Muscle of leg (tissue), 3 donors: ENCODE measurements at regions not wholly inside any gene's neighbourhood (a gene's known extent, or its start where the extent isn't known, plus 50 kb on each side); places are given as distances from the start of the nearest gene placed in this dataset.

ENCODE experiments used
- DNase-seq: peaks from one replicate; pipeline ENCODE4 v3.0.0; 2013
- H3K27ac ChIP-seq: one replicate; pipeline ENCODE4 v1.5.1; 2013; ENCODE audit warnings: mild to moderate bottlenecking, low read length, control low read depth
- H3K27me3 ChIP-seq: one replicate; pipeline ENCODE4 v1.6.1; 2013; ENCODE audit warnings: low read length; ENCODE audit not compliant: control insufficient read depth, insufficient read depth
- H3K36me3 ChIP-seq: one replicate; pipeline ENCODE4 v1.6.1; 2013; ENCODE audit warnings: low read length; ENCODE audit not compliant: control insufficient read depth, insufficient read depth
- H3K4me1 ChIP-seq: one replicate; pipeline ENCODE4 v1.6.1; 2013; ENCODE audit warnings: low read length; ENCODE audit not compliant: control insufficient read depth, insufficient read depth
- H3K4me3 ChIP-seq: one replicate; pipeline ENCODE4 v1.5.1; 2013; ENCODE audit warnings: low read length, control low read depth
- H3K9me3 ChIP-seq: replicated peaks from 2 replicates; pipeline ENCODE4 v1.6.1; 2013; ENCODE audit warnings: low read depth, low read length; ENCODE audit not compliant: control insufficient read depth
- WGBS: methylation state at CpG from one replicate; pipeline ENCODE4 v1.1.5; 2013; ENCODE audit warnings: missing lambda C conversion rate; ENCODE audit not compliant: insufficient coverage; 5-methylcytosine and 5-hydroxymethylcytosine counted together

- no peaks in the 10 kb centered on the region for H3K36me3 ChIP-seq
- WGBS, result 90% methylated on average over 5 of the region's 6 CpGs
These were observed 479.4 kb downstream of the IRS2 start for GRCh38 chr13:109307027-109307426.

GRCh38 chr13:109301726-109302125, 484.7 kb downstream of the IRS2 start:
- no peak overlapping the region for H3K27ac ChIP-seq
- H3K36me3 ChIP-seq, result no peaks in the 10 kb centered on the region
- no peaks in the 10 kb centered on the region for H3K27me3 ChIP-seq
- H3K4me1 ChIP-seq, result no peaks in the 10 kb centered on the region
- DNase-seq, result no peak
- H3K9me3 ChIP-seq, result no peaks in the 10 kb centered on the region
- 39% methylated on average over 5 of the region's 5 CpGs for WGBS
- H3K4me3 ChIP-seq, result no peak overlapping the region

More at GRCh38 chr13:109307027-109307426, 479.4 kb downstream of the IRS2 start:
- DNase-seq, result no peak
- no peaks in the 10 kb centered on the region for H3K4me1 ChIP-seq
- H3K27ac ChIP-seq, result no peak overlapping the region
- H3K9me3 ChIP-seq, result no peaks in the 10 kb centered on the region
- no peaks in the 10 kb centered on the region for H3K27me3 ChIP-seq
- no peak overlapping the region for H3K4me3 ChIP-seq

GRCh38 chr13:109301276-109301675, 485.1 kb downstream of the IRS2 start:
- Histone ChIP-seq H3K4me1 (no peaks in the 10 kb centered on the region), H3K9me3 (no peaks in the 10 kb centered on the region), H3K36me3 (no peaks in the 10 kb centered on the region), H3K27me3 (no peaks in the 10 kb centered on the region), H3K4me3 (no peak overlapping the region), H3K27ac (no peak overlapping the region)
- no peak for DNase-seq
- WGBS, result 69% methylated on average over 4 of the region's 4 CpGs

GRCh38 chr13:109297628-109298027, 488.8 kb downstream of the IRS2 start:
- H3K4me3 ChIP-seq, result no peak overlapping the region
- DNase-seq, result peak; percentile 36
- no peaks in the 10 kb centered on the region for H3K9me3 ChIP-seq
- H3K36me3 ChIP-seq, result no peaks in the 10 kb centered on the region
- WGBS, result no CpG with 5 or more reads among the region's 2 CpGs
- no peaks in the 10 kb centered on the region for H3K4me1 ChIP-seq
- H3K27ac ChIP-seq, result no peak overlapping the region
- H3K27me3 ChIP-seq, result no peaks in the 10 kb centered on the region

GRCh38 chr13:109293166-109293565, 493.2 kb downstream of the IRS2 start:
- no peaks in the 10 kb centered on the region for H3K36me3 ChIP-seq
- no peak for DNase-seq
- no peak overlapping the region for H3K27ac ChIP-seq
- no peaks in the 10 kb centered on the region for H3K9me3 ChIP-seq
- H3K4me3 ChIP-seq, result no peak overlapping the region
- no peaks in the 10 kb centered on the region for H3K4me1 ChIP-seq
- no peaks in the 10 kb centered on the region for H3K27me3 ChIP-seq
- WGBS, result 90% methylated on average over 2 of the region's 3 CpGs

GRCh38 chr13:109288151-109288709, 498.2 kb downstream of the IRS2 start:
- WGBS, result 94% methylated on average over 5 of the region's 6 CpGs

GRCh38 chr13:109287553-109287952, 498.8 kb downstream of the IRS2 start:
- DNase-seq, result no peak
- Histone ChIP-seq H3K27ac (no peak overlapping the region), H3K36me3 (no peaks in the 10 kb centered on the region), H3K27me3 (no peaks in the 10 kb centered on the region), H3K9me3 (no peaks in the 10 kb centered on the region), H3K4me1 (no peaks in the 10 kb centered on the region), H3K4me3 (no peak overlapping the region)

More at GRCh38 chr13:109288151-109288709, 498.2 kb downstream of the IRS2 start:
- Histone ChIP-seq H3K4me3 (no peak overlapping the region), H3K9me3 (no peaks in the 10 kb centered on the region), H3K27ac (no peak overlapping the region), H3K27me3 (no peaks in the 10 kb centered on the region), H3K4me1 (no peaks in the 10 kb centered on the region), H3K36me3 (no peaks in the 10 kb centered on the region)
- DNase-seq, result no peak

- no peak for DNase-seq
- no peak overlapping the region for H3K27ac ChIP-seq
- H3K9me3 ChIP-seq, result no peaks in the 10 kb centered on the region
- no peak overlapping the region for H3K4me3 ChIP-seq
- WGBS, result no CpG with 5 or more reads among the region's 2 CpGs
- no peaks in the 10 kb centered on the region for H3K36me3 ChIP-seq
- H3K27me3 ChIP-seq, result no peaks in the 10 kb centered on the region
- H3K4me1 ChIP-seq, result no peaks in the 10 kb centered on the region
These were observed 500.8 kb downstream of the IRS2 start for GRCh38 chr13:109285586-109285985.

- Histone ChIP-seq H3K27me3 (no peaks in the 10 kb centered on the region), H3K9me3 (no peaks in the 10 kb centered on the region), H3K4me1 (no peaks in the 10 kb centered on the region), H3K4me3 (no peak overlapping the region), H3K36me3 (no peaks in the 10 kb centered on the region), H3K27ac (no peak overlapping the region)
- no peak for DNase-seq
- 76% methylated on average over 4 of the region's 11 CpGs for WGBS
These were observed 504.3 kb downstream of the IRS2 start for GRCh38 chr13:109281903-109282635.

- Histone ChIP-seq H3K27ac (no peak overlapping the region), H3K4me3 (no peak overlapping the region)
- DNase-seq, result no peak
These were observed 505.1 kb downstream of the IRS2 start for GRCh38 chr13:109281017-109281902.

More at GRCh38 chr13:109281017-109281902, 505.1 kb downstream of the IRS2 start:
- WGBS, result 67% methylated on average over 7 of the region's 11 CpGs
- no peaks in the 10 kb centered on the region for H3K4me1 ChIP-seq
- H3K36me3 ChIP-seq, result no peaks in the 10 kb centered on the region
- H3K27me3 ChIP-seq, result no peaks in the 10 kb centered on the region
- H3K9me3 ChIP-seq, result no peaks in the 10 kb centered on the region
